ENCODE measurements at regions not wholly inside any gene's neighbourhood (a gene's known extent, or its start where the extent isn't known, plus 50 kb on each side); places are given as distances from the start of the nearest gene placed in this dataset.

DNA sequence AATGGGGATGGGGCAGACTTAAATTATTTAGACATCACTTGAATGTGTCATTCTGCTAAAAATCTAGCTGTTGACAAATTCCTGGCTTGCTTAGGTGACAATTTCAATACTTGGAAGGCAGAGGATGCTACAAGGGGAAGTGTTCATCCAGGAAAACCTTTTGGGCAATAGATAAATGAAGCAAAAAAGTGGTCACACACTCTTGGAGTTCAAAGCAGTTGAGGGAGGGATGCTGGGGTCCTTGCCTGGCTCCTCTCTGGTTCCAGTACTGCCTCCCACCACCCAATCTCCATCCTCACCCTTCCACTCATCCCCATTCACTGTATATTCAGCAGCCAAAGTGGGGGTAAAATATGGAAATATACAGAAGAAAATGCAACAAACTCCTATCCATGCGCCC, 52.6 kb upstream of the FRMD4B start:
- Histone ChIP-seq H3K36me3 (replicated peaks in 1 of 2; ENCODE audit: control insufficient read depth in 2 of 2, insufficient read depth in 2 of 2, low read length in 2 of 2) (no peaks in the 10 kb centered on the region), H3K4ac (ENCODE audit: low read length) (no peak overlapping the region), H2BK5ac (ENCODE audit: low read length) (no peak overlapping the region), H3K27ac (replicated peaks; ENCODE audit: low read length) (no peak overlapping the region), H2BK15ac (ENCODE audit: low read length) (no peak overlapping the region), H3K9ac (ENCODE audit: low read depth, low read length, poor library complexity) (no peak overlapping the region), H4K8ac (ENCODE audit: low read depth, low read length) (no peak overlapping the region), H3K27me3 (ENCODE audit: control insufficient read depth in 3 of 3, insufficient read depth in 3 of 3, low read depth in 1 of 3, low read length in 3 of 3) (no peaks in the 10 kb centered on the region), H3K4me1 (ENCODE audit: control insufficient read depth in 2 of 2, insufficient read depth in 1 of 2, low read depth in 1 of 2, low read length in 2 of 2) (peaks cover 4 to 5% of the 10 kb centered on the region in 2 donors), H4K91ac (ENCODE audit: low read depth, low read length, poor library complexity) (no peak overlapping the region), H3K14ac (ENCODE audit: low read length) (no peak overlapping the region), H3K18ac (ENCODE audit: low read length) (no peak overlapping the region), H3K79me1 (ENCODE audit: low read depth, low read length) (no peaks in the 10 kb centered on the region), H3K4me2 (ENCODE audit: insufficient read depth, low read length, poor library complexity, severe bottlenecking) (no peak overlapping the region), H3K4me3 (ENCODE audit: low read length in 2 of 2) (no peak overlapping the region), H2BK12ac (ENCODE audit: low read length) (no peak overlapping the region), H2BK120ac (ENCODE audit: low read depth, low read length) (no peak overlapping the region), H2AK5ac (ENCODE audit: low read depth, low read length) (no peak overlapping the region), H3K9me3 (replicated peaks in 1 of 2; ENCODE audit: control insufficient read depth in 2 of 2, insufficient read depth in 1 of 2, low read depth in 1 of 2, low read length in 2 of 2) (peaks cover 0 to 2% of the 10 kb centered on the region in 2 donors), H3K23ac (ENCODE audit: low read depth, low read length, poor library complexity) (no peak overlapping the region), H2AFZ (ENCODE audit: low read length) (no peak overlapping the region)
- WGBS, 2 donors (ENCODE audit: extremely low coverage in 2 of 2, insufficient read length in 2 of 2, insufficient replicate concordance in 1 of 2): no CpG with 5 or more reads among the region's 1 CpG
- DNase-seq (ENCODE audit: low spot score): no peak

- Histone ChIP-seq H3K4me2 (ENCODE audit: insufficient read depth, low read length, poor library complexity, severe bottlenecking) (no peak overlapping the region), H3K9me3 (replicated peaks in 1 of 2; ENCODE audit: control insufficient read depth in 2 of 2, insufficient read depth in 1 of 2, low read depth in 1 of 2, low read length in 2 of 2) (no peaks in the 10 kb centered on the region), H3K4ac (ENCODE audit: low read length) (no peak overlapping the region), H3K27ac (replicated peaks; ENCODE audit: low read length) (no peak overlapping the region), H2AK5ac (ENCODE audit: low read depth, low read length) (no peak overlapping the region), H4K91ac (ENCODE audit: low read depth, low read length, poor library complexity) (no peak overlapping the region), H3K79me1 (ENCODE audit: low read depth, low read length) (no peaks in the 10 kb centered on the region), H3K4me3 (ENCODE audit: low read length in 2 of 2) (no peak overlapping the region), H4K8ac (ENCODE audit: low read depth, low read length) (no peak overlapping the region), H3K18ac (ENCODE audit: low read length) (no peak overlapping the region), H2BK15ac (ENCODE audit: low read length) (no peak overlapping the region), H2BK120ac (ENCODE audit: low read depth, low read length) (no peak overlapping the region), H2BK5ac (ENCODE audit: low read length) (no peak overlapping the region), H3K27me3 (ENCODE audit: control insufficient read depth in 3 of 3, insufficient read depth in 3 of 3, low read depth in 1 of 3, low read length in 3 of 3) (no peaks in the 10 kb centered on the region), H3K23ac (ENCODE audit: low read depth, low read length, poor library complexity) (no peak overlapping the region), H3K36me3 (replicated peaks in 1 of 2; ENCODE audit: control insufficient read depth in 2 of 2, insufficient read depth in 2 of 2, low read length in 2 of 2) (no peaks in the 10 kb centered on the region), H3K4me1 (ENCODE audit: control insufficient read depth in 2 of 2, insufficient read depth in 1 of 2, low read depth in 1 of 2, low read length in 2 of 2) (peaks cover 0 to 8% of the 10 kb centered on the region in 2 donors), H2AFZ (ENCODE audit: low read length) (no peak overlapping the region), H3K9ac (ENCODE audit: low read depth, low read length, poor library complexity) (no peak overlapping the region), H3K14ac (ENCODE audit: low read length) (no peak overlapping the region), H2BK12ac (ENCODE audit: low read length) (no peak overlapping the region)
- WGBS, 2 donors (ENCODE audit: extremely low coverage in 2 of 2, insufficient read length in 2 of 2, insufficient replicate concordance in 1 of 2): no CpG with 5 or more reads among the region's 2 CpGs
- DNase-seq (ENCODE audit: low spot score): no peak
These were observed 49.7 kb upstream of the FRMD4B start for GRCh38 chr3:69435274-69436265.
